ENCODE measurements at regions not wholly inside any gene's neighbourhood (a gene's known extent, or its start where the extent isn't known, plus 50 kb on each side); places are given as distances from the start of the nearest gene placed in this dataset.

DNA sequence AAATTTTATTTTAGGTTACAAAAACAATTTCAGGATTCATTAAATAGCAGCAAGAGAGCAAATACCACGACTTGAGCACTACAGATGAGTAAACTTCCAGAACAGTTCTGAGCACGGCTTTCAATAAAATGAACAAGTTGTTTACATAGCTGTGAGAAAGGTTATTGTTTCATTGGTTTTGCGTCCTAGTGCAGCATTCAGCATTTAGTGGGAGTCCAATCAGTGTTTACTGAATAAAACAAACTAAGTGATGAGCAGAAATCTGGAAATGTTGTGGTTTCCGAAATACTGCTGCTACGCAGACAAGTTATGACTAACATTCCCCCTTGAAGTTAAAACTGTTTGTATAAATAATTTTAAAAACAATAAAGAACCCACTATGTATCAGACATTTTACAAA lies 251.5 kb upstream of the STARD13 start:
- dilution Hi-C loops (cut with HindIII; ENCODE audit: low sequenced_read_pairs, unreplicated experiment), result no loop called here
- H3K4me2 ChIP-seq (ENCODE audit: low read depth, low read length), result peak overlapping the region; percentile 75; the same call in 1 of the 2 replicates
- in situ Hi-C loops (cut with MboI; ENCODE audit: low sequenced_read_pairs), result loop anchor here (10.0 kb wide), 1 partner anchor 192 kb away; no protein-coding TSS in a partner anchor
- H2BK5ac ChIP-seq (ENCODE audit: low read depth, low read length, poor library complexity, severe bottlenecking), result peak overlapping the region; percentile 93
- no peak overlapping the region for H2AK9ac ChIP-seq (replicated peaks; ENCODE audit: low read depth, low read length, poor library complexity)
- ATAC-seq (ENCODE audit: low read depth), result peak; percentile 88
- H4K20me1 ChIP-seq (ENCODE audit: insufficient read depth, low read length), result no peaks in the 10 kb centered on the region
- no peaks in the 10 kb centered on the region for H3K36me3 ChIP-seq (ENCODE audit: control insufficient read depth, insufficient read depth, low read length)
- no peak overlapping the region for H3K14ac ChIP-seq (replicated peaks; ENCODE audit: low read depth, low read length)
- no peak overlapping the region for H3K4ac ChIP-seq (ENCODE audit: low read depth, low read length)
- no TSS peak for BruUV-seq (replicated peaks)
- no peak overlapping the region for H2AFZ ChIP-seq (replicated peaks; ENCODE audit: low read length, poor library complexity)
- H3K79me1 ChIP-seq (ENCODE audit: low read depth in 1 of 2, low read length in 2 of 2), result peaks cover 2 to 14% of the 10 kb centered on the region in 2 experiments; a peak in 3 of 4 replicates
- no peak overlapping the region for H3K4me3 ChIP-seq (ENCODE audit: insufficient read depth, low read depth, low read length)
- H2BK15ac ChIP-seq (ENCODE audit: low read depth, low read length), result no peak overlapping the region
- intact Hi-C loops (cut with micrococcal nuclease), result loop anchor here (2.0 kb wide), 1 partner anchor 42 kb away; no protein-coding TSS in a partner anchor
- no peak overlapping the region for H3K56ac ChIP-seq (ENCODE audit: extremely low read depth, insufficient read depth, low read length)
- H4K8ac ChIP-seq (ENCODE audit: low read depth in 2 of 2, low read length in 2 of 2), result peak overlapping the region; percentile 32 to 81; a peak in 1 of 4 replicates
- TF ChIP-seq RFX5 (IDR thresholded peaks at IDR 0.05; ENCODE audit: low read depth, low read length) (no peak), SMC3 (IDR thresholded peaks at IDR 0.05; ENCODE audit: low read depth, low read length) (peak; percentile 36; the same call in 1 of the 2 replicates), BHLHE40 (IDR thresholded peaks at IDR 0.05; ENCODE audit: low read depth, low read length) (peak; percentile 32), MAFK (IDR thresholded peaks at IDR 0.05; ENCODE audit: low read depth, low read length) (peak; percentile 65), RCOR1 (IDR thresholded peaks at IDR 0.05; ENCODE audit: insufficient replicate concordance, low read length) (no peak), FOS (IDR thresholded peaks at IDR 0.05; ENCODE audit: low read depth, low read length) (peak; percentile 69), CEBPB (IDR thresholded peaks at IDR 0.05; ENCODE audit: low read depth, low read length) (no peak), NFE2L2 (IDR thresholded peaks at IDR 0.05; ENCODE audit: low read depth, low read length) (no peak), CHD1 (IDR thresholded peaks at IDR 0.05; ENCODE audit: low read depth, low read length) (no peak), POLR2A (IDR thresholded peaks at IDR 0.05; ENCODE audit: low read depth, low read length) (0 out of 2 replicates have a peak, but pooled peaks have one; percentile 30), MAZ (IDR thresholded peaks at IDR 0.05; ENCODE audit: borderline replicate concordance, low read depth, low read length) (no peak), MXI1 (IDR thresholded peaks at IDR 0.05; ENCODE audit: borderline replicate concordance, low read depth, low read length) (no peak), RAD21 (IDR thresholded peaks at IDR 0.05; ENCODE audit: low read length) (peak; percentile 27; the same call in 1 of the 2 replicates)
- TF ChIP-seq, protein P1, sequence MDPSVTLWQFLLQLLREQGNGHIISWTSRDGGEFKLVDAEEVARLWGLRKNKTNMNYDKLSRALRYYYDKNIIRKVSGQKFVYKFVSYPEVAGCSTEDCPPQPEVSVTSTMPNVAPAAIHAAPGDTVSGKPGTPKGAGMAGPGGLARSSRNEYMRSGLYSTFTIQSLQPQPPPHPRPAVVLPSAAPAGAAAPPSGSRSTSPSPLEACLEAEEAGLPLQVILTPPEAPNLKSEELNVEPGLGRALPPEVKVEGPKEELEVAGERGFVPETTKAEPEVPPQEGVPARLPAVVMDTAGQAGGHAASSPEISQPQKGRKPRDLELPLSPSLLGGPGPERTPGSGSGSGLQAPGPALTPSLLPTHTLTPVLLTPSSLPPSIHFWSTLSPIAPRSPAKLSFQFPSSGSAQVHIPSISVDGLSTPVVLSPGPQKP (IDR thresholded peaks at IDR 0.05; ENCODE audit: borderline replicate concordance, low read depth, low read length), result no peak
- TF ChIP-seq, protein P2, sequence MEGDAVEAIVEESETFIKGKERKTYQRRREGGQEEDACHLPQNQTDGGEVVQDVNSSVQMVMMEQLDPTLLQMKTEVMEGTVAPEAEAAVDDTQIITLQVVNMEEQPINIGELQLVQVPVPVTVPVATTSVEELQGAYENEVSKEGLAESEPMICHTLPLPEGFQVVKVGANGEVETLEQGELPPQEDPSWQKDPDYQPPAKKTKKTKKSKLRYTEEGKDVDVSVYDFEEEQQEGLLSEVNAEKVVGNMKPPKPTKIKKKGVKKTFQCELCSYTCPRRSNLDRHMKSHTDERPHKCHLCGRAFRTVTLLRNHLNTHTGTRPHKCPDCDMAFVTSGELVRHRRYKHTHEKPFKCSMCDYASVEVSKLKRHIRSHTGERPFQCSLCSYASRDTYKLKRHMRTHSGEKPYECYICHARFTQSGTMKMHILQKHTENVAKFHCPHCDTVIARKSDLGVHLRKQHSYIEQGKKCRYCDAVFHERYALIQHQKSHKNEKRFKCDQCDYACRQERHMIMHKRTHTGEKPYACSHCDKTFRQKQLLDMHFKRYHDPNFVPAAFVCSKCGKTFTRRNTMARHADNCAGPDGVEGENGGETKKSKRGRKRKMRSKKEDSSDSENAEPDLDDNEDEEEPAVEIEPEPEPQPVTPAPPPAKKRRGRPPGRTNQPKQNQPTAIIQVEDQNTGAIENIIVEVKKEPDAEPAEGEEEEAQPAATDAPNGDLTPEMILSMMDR (conservative IDR thresholded peaks at IDR 0.05; ENCODE audit: low read depth, low read length), result no peak
- TF ChIP-seq, protein P3, sequence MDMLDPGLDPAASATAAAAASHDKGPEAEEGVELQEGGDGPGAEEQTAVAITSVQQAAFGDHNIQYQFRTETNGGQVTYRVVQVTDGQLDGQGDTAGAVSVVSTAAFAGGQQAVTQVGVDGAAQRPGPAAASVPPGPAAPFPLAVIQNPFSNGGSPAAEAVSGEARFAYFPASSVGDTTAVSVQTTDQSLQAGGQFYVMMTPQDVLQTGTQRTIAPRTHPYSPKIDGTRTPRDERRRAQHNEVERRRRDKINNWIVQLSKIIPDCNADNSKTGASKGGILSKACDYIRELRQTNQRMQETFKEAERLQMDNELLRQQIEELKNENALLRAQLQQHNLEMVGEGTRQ (IDR thresholded peaks at IDR 0.05; ENCODE audit: low read depth, low read length), result no peak
- H4K5ac ChIP-seq (ENCODE audit: low read depth, low read length), result peak overlapping the region; percentile 58; the same call in 1 of the 2 replicates
- DNase-seq, result peak; percentile 95
- H3K23ac ChIP-seq (ENCODE audit: low read depth, low read length), result no peak overlapping the region
- H3K9ac ChIP-seq (ENCODE audit: low read depth, low read length), result no peak overlapping the region
- no peak overlapping the region for H3K27ac ChIP-seq (ENCODE audit: insufficient read depth, low read length)
- H2BK20ac ChIP-seq (ENCODE audit: low read depth, low read length), result no peak overlapping the region
- no peak overlapping the region for H2BK120ac ChIP-seq (ENCODE audit: low read depth, low read length)
- H3K9me3 ChIP-seq (ENCODE audit: control insufficient read depth, insufficient read depth, low read length), result no peaks in the 10 kb centered on the region
- peak overlapping the region; percentile 80; the same call in 1 of the 2 replicates for H3K18ac ChIP-seq (ENCODE audit: low read depth, low read length)
- H2AK5ac ChIP-seq (ENCODE audit: low read depth, low read length), result no peak overlapping the region
- peaks cover 3% of the 10 kb centered on the region; the same call in 1 of the 2 replicates for H3K9me1 ChIP-seq (ENCODE audit: insufficient read depth, low read length)
- WGBS, 2 experiments (ENCODE audit: extremely low coverage in 2 of 2, insufficient read length in 1 of 2), result 20% methylated on average over 1 of the region's 5 CpGs; no CpG with 5 or more reads in 1 of the 2 experiments
- H4K91ac ChIP-seq (ENCODE audit: insufficient read depth, low read depth, low read length), result no peak overlapping the region
- peaks cover 13% of the 10 kb centered on the region for H3K4me1 ChIP-seq (ENCODE audit: control insufficient read depth, insufficient read depth, low read length)
- CTCF ChIA-PET, result interaction anchor here (1.7 kb wide), 1 partner anchor 309 kb away, joined by 5 read pairs; no protein-coding TSS in a partner anchor
- no peaks in the 10 kb centered on the region for H3K27me3 ChIP-seq (ENCODE audit: control insufficient read depth, insufficient read depth, low read length)
- POLR2A ChIA-PET (ENCODE audit: unreplicated experiment), result no interaction called here

Data from IMR-90 (cell line).